Uterus (tissue), 3 donors: ENCODE measurements at regions not wholly inside any gene's neighbourhood (a gene's known extent, or its start where the extent isn't known, plus 50 kb on each side); places are given as distances from the start of the nearest gene placed in this dataset.

Experiments used
- DNase-seq, 2 donors: peaks; one replicate each; pipeline ENCODE4 v3.0.0-alpha.2; 2019 to 2020
- H3K27ac ChIP-seq, 2 donors: fragments of 200-600 bp; sonication (generic); 1 replicate in 1 of 2; 2 replicates in 1 of 2; pipeline ENCODE4 v1.5.1; 2016 to 2018
- H3K27me3 ChIP-seq, 2 donors: fragments of 200-600 bp; sonication (generic); one replicate each; pipeline ENCODE4 v1.5.1; 2018 to 2019; ENCODE audit warnings: control low read depth in 1 of 2
- H3K36me3 ChIP-seq, 2 donors: fragments of 200-600 bp; sonication (generic); one replicate each; pipeline ENCODE4 v1.5.1; 2019; ENCODE audit warnings: control low read depth in 1 of 2
- H3K4me1 ChIP-seq, 2 donors: fragments of 200-600 bp; sonication (generic); one replicate each; pipeline ENCODE4 v1.5.1; 2018 to 2019; ENCODE audit warnings: control low read depth in 1 of 2
- H3K4me3 ChIP-seq, 2 donors: fragments of 200-600 bp; sonication (generic); 1 replicate in 1 of 2; 2 replicates in 1 of 2; pipeline ENCODE4 v1.5.1; 2018 to 2019; ENCODE audit warnings: mild to moderate bottlenecking in 1 of 2
- H3K9me3 ChIP-seq, 2 donors: fragments of 200-600 bp; sonication (generic); one replicate each; pipeline ENCODE4 v1.5.1; 2019; ENCODE audit warnings: control low read depth in 1 of 2
- POLR2A ChIP-seq, 2 donors: fragments of 450-650 bp; IDR thresholded peaks; one replicate each; pipeline ENCODE4 v1.6.1; 2016; ENCODE audit warnings: antibody characterized with exemption in 2 of 2, mild to moderate bottlenecking in 1 of 2, moderate library complexity in 1 of 2
- intact Hi-C: fragments of 100-400 bp; cut with DNase I; formaldehyde crosslinking; loops from one replicate; pipeline ENCODE4 v1.15.1; 2023; ENCODE audit warnings: low total_unique reads
- TF ChIP-seq, protein P1 (sequence below), 4 experiments: fragments of 200-600 bp in 2 of 4; fragments of 450-650 bp in 2 of 4; sonication (generic) in 2 of 4; IDR thresholded peaks; one replicate each; pipeline ENCODE4 v1.5.1; 2016 to 2019; ENCODE audit warnings: antibody characterized with exemption in 4 of 4, mild to moderate bottlenecking in 2 of 4, moderate library complexity in 1 of 4
- donor health status: DM: yes; HTN: yes; CAD: no.

DNA sequence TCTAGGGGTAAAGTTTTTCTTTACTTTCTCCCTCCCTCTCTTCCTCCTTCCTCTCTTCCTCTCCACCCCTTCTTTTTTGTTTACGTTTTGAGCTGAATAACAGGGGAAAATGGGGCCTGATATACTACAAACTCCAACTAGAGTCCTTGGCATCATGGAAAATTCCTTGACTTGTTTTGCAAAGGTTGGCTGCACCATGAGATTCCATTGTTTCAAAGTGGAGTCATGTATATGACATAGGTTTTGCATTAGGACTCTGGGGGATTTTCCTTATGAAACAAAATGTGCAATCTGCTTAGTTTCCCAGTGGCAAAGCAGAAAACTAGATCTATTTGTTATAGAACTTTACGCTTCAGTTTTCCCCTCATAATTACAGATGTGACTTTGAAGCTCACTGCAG, 233.5 kb upstream of the PGRMC2 start:
- no peak overlapping the region for H3K27ac ChIP-seq
- no peaks in the 10 kb centered on the region for H3K27me3 ChIP-seq
- H3K4me3 ChIP-seq: no peak overlapping the region
- intact Hi-C loops: no loop called here
- no peaks in the 10 kb centered on the region for H3K9me3 ChIP-seq
- H3K4me1 ChIP-seq: peaks cover 6 to 7% of the 10 kb centered on the region in 2 donors
- no peaks in the 10 kb centered on the region for H3K36me3 ChIP-seq
- DNase-seq: no peak
- TF ChIP-seq POLR2A (IDR thresholded peaks at IDR 0.05): no peak
- TF ChIP-seq, protein P1, sequence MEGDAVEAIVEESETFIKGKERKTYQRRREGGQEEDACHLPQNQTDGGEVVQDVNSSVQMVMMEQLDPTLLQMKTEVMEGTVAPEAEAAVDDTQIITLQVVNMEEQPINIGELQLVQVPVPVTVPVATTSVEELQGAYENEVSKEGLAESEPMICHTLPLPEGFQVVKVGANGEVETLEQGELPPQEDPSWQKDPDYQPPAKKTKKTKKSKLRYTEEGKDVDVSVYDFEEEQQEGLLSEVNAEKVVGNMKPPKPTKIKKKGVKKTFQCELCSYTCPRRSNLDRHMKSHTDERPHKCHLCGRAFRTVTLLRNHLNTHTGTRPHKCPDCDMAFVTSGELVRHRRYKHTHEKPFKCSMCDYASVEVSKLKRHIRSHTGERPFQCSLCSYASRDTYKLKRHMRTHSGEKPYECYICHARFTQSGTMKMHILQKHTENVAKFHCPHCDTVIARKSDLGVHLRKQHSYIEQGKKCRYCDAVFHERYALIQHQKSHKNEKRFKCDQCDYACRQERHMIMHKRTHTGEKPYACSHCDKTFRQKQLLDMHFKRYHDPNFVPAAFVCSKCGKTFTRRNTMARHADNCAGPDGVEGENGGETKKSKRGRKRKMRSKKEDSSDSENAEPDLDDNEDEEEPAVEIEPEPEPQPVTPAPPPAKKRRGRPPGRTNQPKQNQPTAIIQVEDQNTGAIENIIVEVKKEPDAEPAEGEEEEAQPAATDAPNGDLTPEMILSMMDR (IDR thresholded peaks at IDR 0.05): no peak

DNA sequence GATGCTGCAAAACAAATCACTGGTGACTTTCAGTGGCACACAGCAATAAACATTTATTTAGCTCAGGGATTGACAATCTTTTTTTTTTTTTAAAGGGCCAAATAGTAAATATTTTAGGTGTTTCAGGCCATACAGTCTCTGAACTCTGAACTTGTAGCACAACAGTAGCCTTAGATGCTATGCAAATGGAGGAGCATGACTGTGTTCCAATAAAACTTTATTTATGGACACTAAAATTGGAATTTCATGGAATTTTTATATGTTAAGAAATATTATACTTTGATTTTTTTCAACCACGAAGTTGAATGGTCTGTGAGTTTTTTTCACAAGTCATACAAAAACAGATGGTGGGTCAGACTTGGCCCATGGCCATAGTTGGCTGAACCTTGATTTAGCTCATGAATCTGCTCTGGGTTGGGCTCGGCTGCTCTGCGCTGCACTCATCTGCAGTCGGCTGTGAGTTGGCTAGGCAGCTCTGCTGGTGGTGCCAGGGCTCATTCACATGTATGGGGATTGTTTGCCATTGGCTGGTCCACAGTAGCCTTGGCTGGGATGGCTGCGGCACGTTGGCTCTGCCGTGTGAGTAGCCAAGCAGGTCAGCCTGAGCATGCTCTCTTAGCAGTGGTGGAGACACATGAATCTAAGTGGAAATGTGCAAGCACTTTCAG, 231.7 kb upstream of the PGRMC2 start:
- intact Hi-C loops: no loop called here
- DNase-seq: peak; percentile 35 to 41
- Histone ChIP-seq H3K4me1 (peaks cover 4 to 6% of the 10 kb centered on the region in 2 donors), H3K27me3 (no peaks in the 10 kb centered on the region), H3K4me3 (no peak overlapping the region), H3K9me3 (no peaks in the 10 kb centered on the region), H3K36me3 (no peaks in the 10 kb centered on the region), H3K27ac (peak overlapping the region in 1 of 2 donors; percentile 63)
- no peak for TF ChIP-seq POLR2A (IDR thresholded peaks at IDR 0.05)
- TF ChIP-seq, protein P1 (IDR thresholded peaks at IDR 0.05): no peak

- H3K4me1 ChIP-seq: peaks cover 0 to 6% of the 10 kb centered on the region in 2 donors
- no peak overlapping the region for H3K4me3 ChIP-seq
- no peaks in the 10 kb centered on the region for H3K27me3 ChIP-seq
- TF ChIP-seq POLR2A (IDR thresholded peaks at IDR 0.05): no peak
- TF ChIP-seq, protein P1 (IDR thresholded peaks at IDR 0.05): no peak
- intact Hi-C loops: no loop called here
- H3K9me3 ChIP-seq: no peaks in the 10 kb centered on the region
- peak overlapping the region; percentile 45 to 63 for H3K27ac ChIP-seq
- no peaks in the 10 kb centered on the region for H3K36me3 ChIP-seq
- peak; percentile 64 to 68 for DNase-seq
These were observed 230.3 kb upstream of the PGRMC2 start for GRCh38 chr4:128517739-128518510.

DNA sequence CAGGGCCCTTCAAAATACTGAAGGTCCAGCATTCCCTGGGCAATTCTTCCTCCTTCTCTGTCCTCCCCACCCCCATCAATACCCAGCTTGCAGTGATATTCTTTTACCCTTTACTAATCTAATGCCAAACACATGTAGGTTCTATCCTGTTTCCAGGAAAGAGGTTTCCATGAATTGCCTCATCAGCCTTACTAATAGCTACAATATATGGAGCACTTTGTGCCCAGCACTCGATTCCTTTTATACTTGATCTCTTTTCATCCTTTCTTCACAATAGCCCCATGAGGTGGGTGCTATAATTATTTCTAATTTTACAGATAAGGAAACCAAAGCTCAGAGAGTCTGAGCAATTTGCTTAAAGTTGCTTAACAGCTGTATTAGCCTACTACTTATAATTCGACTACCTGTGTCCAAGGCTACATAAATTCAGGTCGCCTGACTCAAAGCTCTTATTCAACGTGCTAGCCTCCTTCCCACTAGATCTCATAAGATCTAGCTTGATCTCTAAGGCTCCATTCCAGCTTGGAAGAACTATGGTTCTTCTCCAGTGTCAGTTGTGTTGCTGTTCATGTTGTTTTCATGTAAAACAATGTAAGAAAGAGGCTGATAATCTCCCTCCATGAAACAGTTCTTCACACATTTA, 229.6 kb upstream of the PGRMC2 start:
- H3K4me1 ChIP-seq: peaks cover 0 to 6% of the 10 kb centered on the region in 2 donors
- no peaks in the 10 kb centered on the region for H3K9me3 ChIP-seq
- no peaks in the 10 kb centered on the region for H3K27me3 ChIP-seq
- intact Hi-C loops: no loop called here
- H3K36me3 ChIP-seq: no peaks in the 10 kb centered on the region
- no peak for TF ChIP-seq POLR2A (IDR thresholded peaks at IDR 0.05)
- TF ChIP-seq, protein P1 (IDR thresholded peaks at IDR 0.05): no peak
- no peak for DNase-seq
- H3K27ac ChIP-seq: peak overlapping the region; percentile 45 to 63
- no peak overlapping the region for H3K4me3 ChIP-seq
